ENCODE measurements at regions not wholly inside any gene's neighbourhood (a gene's known extent, or its start where the extent isn't known, plus 50 kb on each side); places are given as distances from the start of the nearest gene placed in this dataset.

DNA sequence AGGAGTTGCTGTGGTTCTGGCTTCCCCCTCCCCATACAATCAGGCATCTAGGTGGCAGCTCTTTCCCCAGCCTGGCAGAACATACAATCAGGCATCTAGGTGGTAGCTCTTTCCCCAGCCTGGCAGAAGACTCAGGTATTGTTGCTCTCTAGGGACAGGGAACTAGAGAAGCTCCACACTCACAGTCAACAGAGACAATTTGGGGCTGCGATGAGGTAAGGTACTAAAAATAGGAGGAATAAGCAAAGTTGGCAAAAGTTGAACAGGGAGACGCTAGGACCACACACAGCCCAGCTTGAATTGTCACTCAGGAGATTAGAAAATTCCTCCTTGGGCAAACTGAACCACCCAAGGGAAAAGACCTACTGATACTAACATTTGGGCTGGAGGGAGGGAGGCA, 315.5 kb upstream of the CDH5 start:
- Histone ChIP-seq H4K20me1 (ENCODE audit: control insufficient read depth, insufficient read depth, low read length, poor library complexity, severe bottlenecking) (no peaks in the 10 kb centered on the region), H3K9me3 (ENCODE audit: control extremely low read depth in 1 of 3, control insufficient read depth in 2 of 3, insufficient read depth in 1 of 3, low read length in 2 of 3) (no peaks in the 10 kb centered on the region), H3K27ac (ENCODE audit: low read length in 2 of 2) (no peak overlapping the region), H3K4me1 (ENCODE audit: control insufficient read depth in 2 of 2, insufficient read depth in 2 of 2, low read length in 2 of 2) (no peaks in the 10 kb centered on the region), H2AFZ (ENCODE audit: insufficient read depth, low read depth, low read length, poor library complexity, severe bottlenecking) (no peak overlapping the region), H3K36me3 (replicated peaks in 1 of 2; ENCODE audit: control extremely low read depth in 1 of 2, control insufficient read depth in 1 of 2, extremely low read depth in 1 of 2, insufficient read depth in 2 of 2, low read length in 1 of 2) (no peaks in the 10 kb centered on the region), H3K27me3 (replicated peaks in 1 of 4; ENCODE audit: control extremely low read depth in 1 of 4, control insufficient read depth in 3 of 4, insufficient read depth in 4 of 4, low read length in 3 of 4) (no peaks in the 10 kb centered on the region), H3K4me3 (ENCODE audit: control extremely low read depth in 1 of 5, extremely low read depth in 1 of 5, insufficient read depth in 1 of 5, low read depth in 2 of 5, low read length in 4 of 5) (no peak overlapping the region), H3K79me2 (ENCODE audit: control insufficient read depth, insufficient read depth, low read length) (no peaks in the 10 kb centered on the region), H3K4me2 (replicated peaks; ENCODE audit: low read depth, low read length, poor library complexity, severe bottlenecking) (no peak overlapping the region), H3K9ac (ENCODE audit: low read length) (no peak overlapping the region)
- H3K9me3 Mint-ChIP-seq (ENCODE audit: insufficient read depth) = no peaks in the 10 kb centered on the region
- ChIA-PET POLR2A (no interaction called here), CTCF (no interaction called here)
- intact Hi-C loops (cut with micrococcal nuclease) = no loop called here
- H3K4me3 Mint-ChIP-seq = no peak overlapping the region
- no peaks in the 10 kb centered on the region for H3K4me1 Mint-ChIP-seq
- no peak for DNase-seq
- ATAC-seq (ENCODE audit: low read depth) = no peak
- TF ChIP-seq EZH2 (IDR thresholded peaks at IDR 0.05; ENCODE audit: borderline replicate concordance, insufficient read depth, low read depth, low read length, poor library complexity, severe bottlenecking) = no peak
- TF ChIP-seq, protein P1, sequence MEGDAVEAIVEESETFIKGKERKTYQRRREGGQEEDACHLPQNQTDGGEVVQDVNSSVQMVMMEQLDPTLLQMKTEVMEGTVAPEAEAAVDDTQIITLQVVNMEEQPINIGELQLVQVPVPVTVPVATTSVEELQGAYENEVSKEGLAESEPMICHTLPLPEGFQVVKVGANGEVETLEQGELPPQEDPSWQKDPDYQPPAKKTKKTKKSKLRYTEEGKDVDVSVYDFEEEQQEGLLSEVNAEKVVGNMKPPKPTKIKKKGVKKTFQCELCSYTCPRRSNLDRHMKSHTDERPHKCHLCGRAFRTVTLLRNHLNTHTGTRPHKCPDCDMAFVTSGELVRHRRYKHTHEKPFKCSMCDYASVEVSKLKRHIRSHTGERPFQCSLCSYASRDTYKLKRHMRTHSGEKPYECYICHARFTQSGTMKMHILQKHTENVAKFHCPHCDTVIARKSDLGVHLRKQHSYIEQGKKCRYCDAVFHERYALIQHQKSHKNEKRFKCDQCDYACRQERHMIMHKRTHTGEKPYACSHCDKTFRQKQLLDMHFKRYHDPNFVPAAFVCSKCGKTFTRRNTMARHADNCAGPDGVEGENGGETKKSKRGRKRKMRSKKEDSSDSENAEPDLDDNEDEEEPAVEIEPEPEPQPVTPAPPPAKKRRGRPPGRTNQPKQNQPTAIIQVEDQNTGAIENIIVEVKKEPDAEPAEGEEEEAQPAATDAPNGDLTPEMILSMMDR (IDR thresholded peaks at IDR 0.05) = no peak
- peaks cover under 1% of the 10 kb centered on the region for H3K27me3 Mint-ChIP-seq
- no CpG with 5 or more reads among the region's 2 CpGs for WGBS (ENCODE audit: insufficient coverage)
- H3K27ac Mint-ChIP-seq = no peak overlapping the region

DNA sequence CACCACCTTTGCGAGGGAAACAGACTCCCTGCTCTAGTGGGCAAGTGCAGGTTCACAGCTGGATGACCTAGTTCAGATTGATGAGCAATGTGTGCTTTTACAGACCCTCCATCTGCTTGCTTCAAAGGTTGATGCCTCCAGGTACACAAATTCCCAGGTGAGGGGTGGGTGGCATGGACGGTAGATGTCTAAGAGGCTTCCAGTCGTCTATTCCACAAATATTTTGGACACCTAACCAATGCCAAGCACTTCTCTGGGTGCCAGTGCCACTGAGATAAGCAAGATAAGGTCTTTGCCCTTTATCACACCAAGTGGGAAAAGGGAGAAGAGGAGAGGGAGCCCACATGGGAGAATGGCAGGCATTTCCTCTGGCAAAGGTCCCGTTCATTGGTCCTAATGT, 316.6 kb upstream of the CDH5 start:
- Histone ChIP-seq H2AFZ (ENCODE audit: insufficient read depth, low read depth, low read length, poor library complexity, severe bottlenecking) (no peak overlapping the region), H3K79me2 (ENCODE audit: control insufficient read depth, insufficient read depth, low read length) (no peaks in the 10 kb centered on the region), H3K36me3 (replicated peaks in 1 of 2; ENCODE audit: control extremely low read depth in 1 of 2, control insufficient read depth in 1 of 2, extremely low read depth in 1 of 2, insufficient read depth in 2 of 2, low read length in 1 of 2) (no peaks in the 10 kb centered on the region), H3K4me1 (ENCODE audit: control insufficient read depth in 2 of 2, insufficient read depth in 2 of 2, low read length in 2 of 2) (no peaks in the 10 kb centered on the region), H3K27me3 (replicated peaks in 1 of 4; ENCODE audit: control extremely low read depth in 1 of 4, control insufficient read depth in 3 of 4, insufficient read depth in 4 of 4, low read length in 3 of 4) (no peaks in the 10 kb centered on the region), H3K9me3 (ENCODE audit: control extremely low read depth in 1 of 3, control insufficient read depth in 2 of 3, insufficient read depth in 1 of 3, low read length in 2 of 3) (no peaks in the 10 kb centered on the region), H3K27ac (ENCODE audit: low read length in 2 of 2) (no peak overlapping the region), H4K20me1 (ENCODE audit: control insufficient read depth, insufficient read depth, low read length, poor library complexity, severe bottlenecking) (no peaks in the 10 kb centered on the region), H3K9ac (ENCODE audit: low read length) (no peak overlapping the region), H3K4me3 (ENCODE audit: control extremely low read depth in 1 of 5, extremely low read depth in 1 of 5, insufficient read depth in 1 of 5, low read depth in 2 of 5, low read length in 4 of 5) (no peak overlapping the region), H3K4me2 (replicated peaks; ENCODE audit: low read depth, low read length, poor library complexity, severe bottlenecking) (no peak overlapping the region)
- Mint-ChIP-seq H3K9me3 (ENCODE audit: insufficient read depth) (no peaks in the 10 kb centered on the region), H3K4me3 (no peak overlapping the region), H3K4me1 (no peaks in the 10 kb centered on the region), H3K27ac (no peak overlapping the region), H3K27me3 (peaks cover 3% of the 10 kb centered on the region)
- TF ChIP-seq EZH2 (IDR thresholded peaks at IDR 0.05; ENCODE audit: borderline replicate concordance, insufficient read depth, low read depth, low read length, poor library complexity, severe bottlenecking) = no peak
- TF ChIP-seq, protein P1 (IDR thresholded peaks at IDR 0.05) = no peak
- no CpG with 5 or more reads among the region's 4 CpGs for WGBS (ENCODE audit: insufficient coverage)
- POLR2A ChIA-PET = no interaction called here
- ATAC-seq (ENCODE audit: low read depth) (no peak), DNase-seq (no peak)
- intact Hi-C loops (cut with micrococcal nuclease) = no loop called here
- CTCF ChIA-PET = no interaction called here
